HEK293 (cell line): ENCODE measurements at regions not wholly inside any gene's neighbourhood (a gene's known extent, or its start where the extent isn't known, plus 50 kb on each side); places are given as distances from the start of the nearest gene placed in this dataset.

Experiments
- CTCF ChIA-PET: fragments of 350-600 bp; formaldehyde crosslinking; extraction: SDS; loops from one replicate; lab custom pipeline; 2021; ENCODE audit warnings: antibody characterized with exemption; lab: Yijun Ruan, JAX
- POLR2A ChIA-PET: fragments of 300-600 bp; formaldehyde crosslinking; extraction: SDS; loops from one replicate; lab custom pipeline; 2020; ENCODE audit warnings: antibody characterized with exemption, inconsistent platforms; lab: Yijun Ruan, JAX
- H3K27ac ChIP-seq: fragments of 200-500 bp; sonication (Bioruptor generic); 2 replicates; pipeline ENCODE4 v1.5.1; 2014; ENCODE audit warnings: low read depth, low read length, control low read depth, inconsistent platforms; ENCODE audit errors: extremely low read depth
- H3K36me3 ChIP-seq, 2 experiments: fragments of 200-500 bp in 1 of 2; sonication (Bioruptor generic) in 1 of 2; 1 replicate in 1 of 2; 2 replicates in 1 of 2; pipeline ENCODE4 v1.5.1; 2014 to 2017; ENCODE audit warnings: inconsistent platforms in 2 of 2, low read length in 2 of 2; ENCODE audit not compliant: control insufficient read depth in 2 of 2, insufficient read depth in 1 of 2
- H3K4me1 ChIP-seq: fragments of 200-500 bp; sonication (Bioruptor generic); 2 replicates; pipeline ENCODE4 v1.5.1; 2014; ENCODE audit warnings: mild to moderate bottlenecking, low read length, inconsistent platforms; ENCODE audit not compliant: control insufficient read depth, insufficient read depth
- H3K4me3 ChIP-seq: 2 replicates; pipeline ENCODE4 v1.5.1; 2011; ENCODE audit warnings: low read depth, mild to moderate bottlenecking, control low read depth, low read length, moderate library complexity
- H3K9me3 ChIP-seq: fragments of 200-500 bp; sonication (Bioruptor generic); 2 replicates; pipeline ENCODE4 v1.5.1; 2014; ENCODE audit warnings: low read depth, low read length, inconsistent platforms; ENCODE audit not compliant: control insufficient read depth, insufficient read depth
- GLI2 ChIP-seq: fragments of 450-650 bp; formaldehyde crosslinking; IDR thresholded peaks from 2 replicates; pipeline ENCODE4; 2017; ENCODE audit warnings: missing biosample characterization, missing genetic modification characterization, low read depth, borderline replicate concordance
- GLI4 ChIP-seq: fragments of 450-650 bp; formaldehyde crosslinking; IDR thresholded peaks from 2 replicates; pipeline ENCODE4 v1.5.1; 2016; ENCODE audit warnings: missing biosample characterization, missing genetic modification characterization
- HOXC10 ChIP-seq: sonication (generic); formaldehyde crosslinking; IDR thresholded peaks from 2 replicates; pipeline ENCODE4 v1.8.1; 2023; ENCODE audit warnings: mild to moderate bottlenecking, missing genetic modification reagents
- HOXD13 ChIP-seq: sonication (generic); formaldehyde crosslinking; IDR thresholded peaks from 2 replicates; pipeline ENCODE4 v1.8.0; 2022; ENCODE audit warnings: missing genetic modification reagents, borderline replicate concordance
- IKZF3 ChIP-seq: fragments of 450-650 bp; IDR thresholded peaks from 2 replicates; pipeline ENCODE4 v1.5.0; 2018; ENCODE audit warnings: missing biosample characterization, mild to moderate bottlenecking, missing genetic modification characterization, moderate library complexity
- SCRT1 ChIP-seq: fragments of 450-650 bp; formaldehyde crosslinking; IDR thresholded peaks from 2 replicates; pipeline ENCODE4 v1.5.1; 2016; ENCODE audit warnings: missing biosample characterization, missing genetic modification characterization, borderline replicate concordance
- SCRT2 ChIP-seq: fragments of 450-650 bp; formaldehyde crosslinking; IDR thresholded peaks from 2 replicates; pipeline ENCODE4 v1.5.1; 2016; ENCODE audit warnings: missing biosample characterization, missing genetic modification characterization
- SETDB1 ChIP-seq: IDR thresholded peaks from one replicate; pipeline ENCODE4 v1.6.1; 2017; ENCODE audit warnings: mild to moderate bottlenecking, low read length, moderate library complexity, mixed read lengths; ENCODE audit not compliant: insufficient read length
- SP2 ChIP-seq: fragments of 450-650 bp; formaldehyde crosslinking; IDR thresholded peaks from 2 replicates; pipeline ENCODE4 v1.5.1; 2016; ENCODE audit warnings: missing biosample characterization, missing genetic modification characterization
- ZBTB17 ChIP-seq: fragments of 450-650 bp; formaldehyde crosslinking; IDR thresholded peaks from 2 replicates; pipeline ENCODE4 v1.5.1; 2016; ENCODE audit warnings: missing biosample characterization, missing genetic modification characterization
- ZNF121 ChIP-seq: fragments of 450-650 bp; formaldehyde crosslinking; IDR thresholded peaks from 2 replicates; pipeline ENCODE4 v1.5.1; 2016; ENCODE audit warnings: missing biosample characterization, missing genetic modification characterization
- ZNF138 ChIP-seq: fragments of 450-650 bp; formaldehyde crosslinking; IDR thresholded peaks from 2 replicates; pipeline ENCODE4 v1.5.1; 2016; ENCODE audit warnings: missing biosample characterization, missing genetic modification characterization, borderline replicate concordance
- ZNF169 ChIP-seq: fragments of 450-650 bp; formaldehyde crosslinking; IDR thresholded peaks from 2 replicates; pipeline ENCODE4 v1.5.1; 2016; ENCODE audit warnings: missing biosample characterization, missing genetic modification characterization
- ZNF202 ChIP-seq: fragments of 450-650 bp; formaldehyde crosslinking; IDR thresholded peaks from 2 replicates; pipeline ENCODE4 v1.5.1; 2016; ENCODE audit warnings: missing biosample characterization, missing genetic modification characterization, borderline replicate concordance
- ZNF214 ChIP-seq: fragments of 450-650 bp; formaldehyde crosslinking; IDR thresholded peaks from 2 replicates; pipeline ENCODE4 v1.5.1; 2017; ENCODE audit warnings: missing biosample characterization, mild to moderate bottlenecking, missing genetic modification characterization, borderline replicate concordance
- ZNF221 ChIP-seq: fragments of 450-650 bp; formaldehyde crosslinking; IDR thresholded peaks from 2 replicates; pipeline ENCODE4 v1.5.1; 2017; ENCODE audit warnings: missing biosample characterization, missing genetic modification characterization, borderline replicate concordance
- ZNF23 ChIP-seq: fragments of 450-650 bp; formaldehyde crosslinking; IDR thresholded peaks from 2 replicates; pipeline ENCODE4 v1.5.1; 2016; ENCODE audit warnings: missing biosample characterization, missing genetic modification characterization, borderline replicate concordance
- ZNF239 ChIP-seq: fragments of 450-650 bp; formaldehyde crosslinking; IDR thresholded peaks from 2 replicates; pipeline ENCODE4 v1.5.1; 2016; ENCODE audit warnings: missing biosample characterization, missing genetic modification characterization
- ZNF274 ChIP-seq, 2 experiments: fragments of 200-500 bp in 1 of 2; fragments of 450-650 bp in 1 of 2; sonication (Bioruptor generic) in 1 of 2; formaldehyde crosslinking in 1 of 2; IDR thresholded peaks; 2 replicates each; pipeline versions ENCODE4 v1.5.1 to v1.6.1; 2014 to 2016; ENCODE audit warnings: borderline replicate concordance in 1 of 2, inconsistent platforms in 1 of 2, low read length in 1 of 2, missing biosample characterization in 1 of 2, missing genetic modification characterization in 1 of 2
- ZNF510 ChIP-seq: fragments of 450-650 bp; formaldehyde crosslinking; IDR thresholded peaks from 2 replicates; pipeline ENCODE4 v1.5.1; 2018; ENCODE audit warnings: mild to moderate bottlenecking, missing genetic modification characterization, missing biosample characterization; ENCODE audit not compliant: insufficient replicate concordance
- ZNF777 ChIP-seq: fragments of 450-650 bp; formaldehyde crosslinking; IDR thresholded peaks from 2 replicates; pipeline ENCODE4 v1.5.1; 2017; ENCODE audit warnings: missing biosample characterization, missing genetic modification characterization, borderline replicate concordance
- TF ChIP-seq, protein P1 (sequence below): fragments of 450-650 bp; formaldehyde crosslinking; IDR thresholded peaks from 2 replicates; pipeline ENCODE4 v1.5.1; 2016; ENCODE audit warnings: missing biosample characterization, missing genetic modification characterization
- TF ChIP-seq, protein P2 (sequence below): fragments of 450-650 bp; formaldehyde crosslinking; IDR thresholded peaks from 2 replicates; pipeline ENCODE4 v1.5.1; 2016; ENCODE audit warnings: missing biosample characterization, missing genetic modification characterization
- TF ChIP-seq, protein P3 (sequence below): fragments of 450-650 bp; formaldehyde crosslinking; IDR thresholded peaks from 2 replicates; pipeline ENCODE4 v1.5.1; 2016; ENCODE audit warnings: missing biosample characterization, missing genetic modification characterization, borderline replicate concordance
- TF ChIP-seq, protein P4 (sequence below): fragments of 450-650 bp; formaldehyde crosslinking; IDR thresholded peaks from 2 replicates; pipeline ENCODE4 v1.5.1; 2016; ENCODE audit warnings: missing biosample characterization, missing genetic modification characterization

DNA sequence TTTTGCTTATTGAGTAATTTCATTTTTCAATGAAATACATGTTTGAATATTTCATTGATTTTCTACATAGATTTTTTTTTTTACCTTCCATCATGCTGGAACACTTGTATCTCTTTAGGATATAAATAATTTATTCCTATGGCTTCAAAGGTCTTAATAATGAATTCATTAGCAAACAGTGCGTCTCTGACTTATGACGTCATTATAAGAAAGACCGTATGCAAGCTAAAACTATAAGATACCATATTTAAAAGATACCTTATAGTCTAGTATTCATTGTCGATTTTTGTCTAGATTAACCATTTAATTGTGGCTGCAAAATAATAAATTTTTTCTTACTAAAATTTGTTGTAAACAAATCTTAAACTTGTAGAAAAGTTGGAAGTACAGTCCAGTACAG, 187.7 kb upstream of the CHD1 start (continued):
- TF ChIP-seq ZNF239 (tag by site-specific recombination), result no peak
- TF ChIP-seq ZNF221, result no peak
- TF ChIP-seq ZNF138 (tag by site-specific recombination), result no peak
- no peak for TF ChIP-seq SCRT1 (tag by site-specific recombination)
- no peak for TF ChIP-seq HOXD13 (CRISPR knock-in tag)
- TF ChIP-seq ZNF777 (tag by site-specific recombination), result no peak

DNA sequence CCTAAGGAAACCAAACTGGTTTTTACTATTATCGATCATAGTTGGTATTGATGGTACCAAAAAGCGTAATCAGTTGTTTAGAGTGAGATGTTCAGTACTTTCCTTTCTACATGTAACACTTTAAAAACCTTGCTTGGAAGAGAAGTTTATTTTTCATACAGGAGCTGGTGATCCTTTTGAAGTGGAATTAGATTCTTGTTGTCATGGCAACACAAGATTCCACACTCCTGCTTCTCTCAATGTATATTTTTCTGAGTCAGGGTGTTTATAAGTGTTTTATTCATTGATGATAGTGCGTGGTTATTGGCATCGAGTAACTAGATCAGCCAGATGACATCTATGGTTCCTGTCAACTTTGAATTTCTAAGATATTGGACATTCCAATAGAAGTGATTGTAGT, 181.1 kb upstream of the CHD1 start:
- Histone ChIP-seq H3K4me1 (no peaks in the 10 kb centered on the region), H3K27ac (no peak overlapping the region), H3K9me3 (no peaks in the 10 kb centered on the region), H3K4me3 (no peak overlapping the region), H3K36me3 (no peaks in the 10 kb centered on the region)
- ChIA-PET POLR2A (no interaction called here), CTCF (no interaction called here)
- TF ChIP-seq, protein P1, sequence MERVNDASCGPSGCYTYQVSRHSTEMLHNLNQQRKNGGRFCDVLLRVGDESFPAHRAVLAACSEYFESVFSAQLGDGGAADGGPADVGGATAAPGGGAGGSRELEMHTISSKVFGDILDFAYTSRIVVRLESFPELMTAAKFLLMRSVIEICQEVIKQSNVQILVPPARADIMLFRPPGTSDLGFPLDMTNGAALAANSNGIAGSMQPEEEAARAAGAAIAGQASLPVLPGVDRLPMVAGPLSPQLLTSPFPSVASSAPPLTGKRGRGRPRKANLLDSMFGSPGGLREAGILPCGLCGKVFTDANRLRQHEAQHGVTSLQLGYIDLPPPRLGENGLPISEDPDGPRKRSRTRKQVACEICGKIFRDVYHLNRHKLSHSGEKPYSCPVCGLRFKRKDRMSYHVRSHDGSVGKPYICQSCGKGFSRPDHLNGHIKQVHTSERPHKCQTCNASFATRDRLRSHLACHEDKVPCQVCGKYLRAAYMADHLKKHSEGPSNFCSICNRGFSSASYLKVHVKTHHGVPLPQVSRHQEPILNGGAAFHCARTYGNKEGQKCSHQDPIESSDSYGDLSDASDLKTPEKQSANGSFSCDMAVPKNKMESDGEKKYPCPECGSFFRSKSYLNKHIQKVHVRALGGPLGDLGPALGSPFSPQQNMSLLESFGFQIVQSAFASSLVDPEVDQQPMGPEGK (tag by site-specific recombination), result no peak
- TF ChIP-seq SP2 (tag by site-specific recombination) (no peak), ZNF23 (tag by site-specific recombination) (no peak), GLI2 (tag by site-specific recombination) (no peak), ZNF274 (IDR thresholded peaks at IDR 0.05; ENCODE audit: low read length) (no peak), ZNF274 (tag by site-specific recombination; IDR thresholded peaks at IDR 0.05; ENCODE audit: borderline replicate concordance) (no peak), SCRT2 (tag by site-specific recombination) (no peak), ZNF138 (tag by site-specific recombination) (no peak), ZNF214 (tag by site-specific recombination) (no peak), SETDB1 (no peak), ZBTB17 (tag by site-specific recombination) (no peak), HOXC10 (CRISPR knock-in tag) (no peak), IKZF3 (tag by site-specific recombination) (no peak), GLI4 (tag by site-specific recombination) (no peak), ZNF202 (no peak), ZNF169 (no peak), ZNF510 (tag by site-specific recombination) (no peak), ZNF121 (tag by site-specific recombination) (no peak)
- TF ChIP-seq, protein P2, sequence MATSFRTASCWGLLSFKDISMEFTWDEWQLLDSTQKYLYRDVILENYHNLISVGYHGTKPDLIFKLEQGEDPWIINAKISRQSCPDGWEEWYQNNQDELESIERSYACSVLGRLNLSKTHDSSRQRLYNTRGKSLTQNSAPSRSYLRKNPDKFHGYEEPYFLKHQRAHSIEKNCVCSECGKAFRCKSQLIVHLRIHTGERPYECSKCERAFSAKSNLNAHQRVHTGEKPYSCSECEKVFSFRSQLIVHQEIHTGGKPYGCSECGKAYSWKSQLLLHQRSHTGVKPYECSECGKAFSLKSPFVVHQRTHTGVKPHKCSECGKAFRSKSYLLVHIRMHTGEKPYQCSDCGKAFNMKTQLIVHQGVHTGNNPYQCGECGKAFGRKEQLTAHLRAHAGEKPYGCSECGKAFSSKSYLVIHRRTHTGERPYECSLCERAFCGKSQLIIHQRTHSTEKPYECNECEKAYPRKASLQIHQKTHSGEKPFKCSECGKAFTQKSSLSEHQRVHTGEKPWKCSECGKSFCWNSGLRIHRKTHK, result no peak
- TF ChIP-seq, protein P3, sequence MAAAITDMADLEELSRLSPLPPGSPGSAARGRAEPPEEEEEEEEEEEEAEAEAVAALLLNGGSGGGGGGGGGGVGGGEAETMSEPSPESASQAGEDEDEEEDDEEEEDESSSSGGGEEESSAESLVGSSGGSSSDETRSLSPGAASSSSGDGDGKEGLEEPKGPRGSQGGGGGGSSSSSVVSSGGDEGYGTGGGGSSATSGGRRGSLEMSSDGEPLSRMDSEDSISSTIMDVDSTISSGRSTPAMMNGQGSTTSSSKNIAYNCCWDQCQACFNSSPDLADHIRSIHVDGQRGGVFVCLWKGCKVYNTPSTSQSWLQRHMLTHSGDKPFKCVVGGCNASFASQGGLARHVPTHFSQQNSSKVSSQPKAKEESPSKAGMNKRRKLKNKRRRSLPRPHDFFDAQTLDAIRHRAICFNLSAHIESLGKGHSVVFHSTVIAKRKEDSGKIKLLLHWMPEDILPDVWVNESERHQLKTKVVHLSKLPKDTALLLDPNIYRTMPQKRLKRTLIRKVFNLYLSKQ (tag by site-specific recombination), result no peak
- TF ChIP-seq, protein P4, sequence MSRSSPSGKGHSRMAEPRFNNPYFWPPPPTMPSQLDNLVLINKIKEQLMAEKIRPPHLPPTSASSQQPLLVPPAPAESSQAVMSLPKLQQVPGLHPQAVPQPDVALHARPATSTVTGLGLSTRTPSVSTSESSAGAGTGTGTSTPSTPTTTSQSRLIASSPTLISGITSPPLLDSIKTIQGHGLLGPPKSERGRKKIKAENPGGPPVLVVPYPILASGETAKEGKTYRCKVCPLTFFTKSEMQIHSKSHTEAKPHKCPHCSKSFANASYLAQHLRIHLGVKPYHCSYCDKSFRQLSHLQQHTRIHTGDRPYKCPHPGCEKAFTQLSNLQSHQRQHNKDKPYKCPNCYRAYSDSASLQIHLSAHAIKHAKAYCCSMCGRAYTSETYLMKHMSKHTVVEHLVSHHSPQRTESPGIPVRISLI (tag by site-specific recombination), result no peak
